ENCODE measurements at regions not wholly inside any gene's neighbourhood (a gene's known extent, or its start where the extent isn't known, plus 50 kb on each side); places are given as distances from the start of the nearest gene placed in this dataset.
"Not testable (repeated sequence)": the region's sequence is repeated elsewhere in the genome, so short reads cannot be mapped to it uniquely, and the experiment has no call there.

DNA sequence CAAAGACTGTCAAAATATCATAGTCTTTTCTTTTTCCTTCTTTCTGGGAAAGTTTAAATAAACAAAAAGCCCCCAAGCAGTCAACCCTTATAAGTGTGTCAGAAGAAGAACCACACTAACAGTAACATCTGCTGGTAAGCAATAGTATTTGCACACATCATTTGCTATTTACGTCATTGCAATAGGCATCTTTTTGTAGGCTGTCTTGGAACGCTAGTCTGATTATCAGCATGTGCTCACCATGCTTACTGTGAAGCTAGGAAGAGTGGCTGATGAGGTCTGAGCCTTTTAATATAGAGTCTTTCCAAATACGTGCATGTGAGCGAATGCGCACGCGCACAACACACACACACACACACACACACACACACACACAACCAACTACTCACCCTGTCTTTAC is 599.0 kb upstream of the TPK1 start:
- DNase-seq, result no peak

DNA sequence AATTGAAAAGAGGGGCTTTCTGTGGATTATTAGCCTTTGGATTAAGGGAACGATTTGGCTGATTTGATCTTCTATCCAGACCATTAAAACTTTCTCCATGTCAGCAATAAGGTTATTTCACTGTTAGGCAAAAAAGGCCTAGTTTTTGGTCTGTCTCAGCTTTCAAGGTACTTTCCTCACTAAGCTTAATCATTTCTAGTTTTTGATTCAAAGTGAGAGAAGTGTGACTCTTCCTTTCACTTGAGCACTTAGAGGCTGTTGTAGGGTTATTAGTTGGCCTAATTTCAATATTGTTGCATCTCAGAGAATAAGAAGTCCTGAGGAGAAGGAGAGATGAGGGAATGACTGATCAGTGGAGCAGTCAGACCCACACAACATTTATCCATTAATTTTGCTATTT is 596.0 kb upstream of the TPK1 start:
- DNase-seq, result peak; percentile 32

- not testable (repeated sequence) for DNase-seq
Measured at GRCh38 chr7:145418481-145418880, 582.6 kb upstream of the TPK1 start.

DNA sequence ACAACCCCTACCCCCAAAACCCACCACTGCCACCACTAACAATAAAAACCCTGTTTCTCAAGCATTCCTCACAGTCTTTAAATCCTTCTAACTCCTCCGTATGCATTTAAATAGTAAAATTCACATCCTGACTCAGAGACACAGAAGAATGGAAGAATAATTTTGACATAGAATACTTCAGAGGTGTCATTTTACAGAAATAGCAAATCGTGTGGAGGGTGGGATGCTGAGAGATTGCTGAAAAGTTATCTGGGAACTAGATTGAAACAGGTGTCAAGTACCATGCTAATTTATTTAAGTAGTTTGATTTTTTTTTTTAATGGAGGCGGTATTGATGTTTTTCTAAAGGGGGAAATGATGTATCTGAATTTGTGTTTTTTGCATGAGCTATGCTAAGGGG is 575.2 kb upstream of the TPK1 start:
- no peak for DNase-seq

GRCh38 chr7:145398758-145399157 is 562.9 kb upstream of the TPK1 start:
- DNase-seq, result no peak

GRCh38 chr7:145394126-145394525 is 558.3 kb upstream of the TPK1 start:
- DNase-seq, result no peak

GRCh38 chr7:145382762-145383161 is 546.9 kb upstream of the TPK1 start:
- DNase-seq, result no peak

DNA sequence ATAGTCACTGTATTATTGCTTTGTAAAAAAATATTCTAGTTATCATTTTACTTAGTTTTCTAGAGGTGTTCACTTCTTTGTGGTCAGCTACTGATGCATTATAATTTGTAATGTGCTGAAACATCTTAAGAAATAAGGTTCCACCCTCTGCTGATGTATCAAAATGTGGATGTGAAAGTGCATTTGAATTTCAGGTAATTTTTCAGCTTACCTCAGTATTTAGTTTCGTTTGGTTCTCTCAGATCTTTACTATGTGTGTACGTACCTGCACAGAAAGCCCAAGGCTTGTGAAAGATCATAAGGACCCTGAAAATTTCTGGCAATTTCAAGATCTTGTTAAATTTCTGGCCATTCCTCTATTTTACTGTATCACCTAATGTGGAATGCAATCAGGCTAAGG is 542.3 kb upstream of the TPK1 start:
- no peak for DNase-seq

DNA sequence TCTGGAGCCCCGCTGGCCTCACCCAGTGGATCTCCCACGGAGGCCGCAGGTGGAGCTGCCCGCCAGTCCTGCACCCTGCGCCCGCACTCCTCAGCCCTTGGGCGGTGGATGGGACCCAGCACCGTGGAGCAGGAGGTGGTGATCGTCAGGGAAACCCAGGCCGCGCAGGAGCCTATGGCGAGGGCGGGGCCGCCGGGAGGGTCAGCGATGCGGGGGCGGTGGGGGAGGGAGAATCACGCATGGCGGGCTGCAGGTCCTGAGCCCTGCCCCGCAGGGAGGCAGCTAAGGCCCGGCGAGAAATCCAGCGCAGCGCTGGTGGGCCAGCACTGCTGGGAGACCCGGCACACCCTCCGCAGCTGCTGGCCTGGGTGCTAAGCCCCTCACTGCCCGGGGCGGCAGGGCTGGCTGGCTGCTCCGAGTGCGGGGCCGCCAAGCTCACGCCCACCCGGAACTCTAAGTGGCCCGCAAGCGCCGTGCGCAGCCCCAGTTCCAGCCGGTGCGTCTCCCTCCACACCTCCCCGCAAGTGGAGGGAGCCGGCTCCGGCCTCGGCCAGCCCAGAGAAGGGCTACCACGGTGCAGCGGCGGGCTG is 524.8 kb upstream of the TPK1 start:
- DNase-seq, result no peak

DNA sequence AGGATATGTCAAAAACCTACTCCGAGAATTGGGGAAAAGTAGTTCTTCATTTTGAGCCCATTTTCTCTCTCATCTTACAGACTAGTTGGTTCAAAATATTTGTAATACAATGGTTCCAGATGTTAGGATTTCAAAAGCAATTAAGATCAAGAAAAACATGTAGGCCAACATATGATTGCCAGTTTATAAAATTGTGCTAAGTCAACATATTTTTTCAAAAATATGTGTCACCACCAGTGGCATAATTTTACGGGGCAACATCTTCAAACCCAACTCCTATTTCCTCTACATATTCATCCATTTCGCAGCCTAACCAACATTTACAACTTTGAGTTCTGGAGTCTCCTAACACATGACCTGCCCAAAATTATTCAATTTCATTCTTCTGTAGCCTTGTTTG is 514.5 kb upstream of the TPK1 start:
- DNase-seq, result no peak

- not testable (repeated sequence) for DNase-seq
Measured at GRCh38 chr7:145349452-145349851, 513.6 kb upstream of the TPK1 start.

GRCh38 chr7:145347271-145347670 is 511.4 kb upstream of the TPK1 start:
- DNase-seq, result no peak

GRCh38 chr7:145339319-145339718 is 503.5 kb upstream of the TPK1 start:
- DNase-seq, result no peak

GRCh38 chr7:145331522-145331921 is 495.7 kb upstream of the TPK1 start:
- DNase-seq, result no peak

DNA sequence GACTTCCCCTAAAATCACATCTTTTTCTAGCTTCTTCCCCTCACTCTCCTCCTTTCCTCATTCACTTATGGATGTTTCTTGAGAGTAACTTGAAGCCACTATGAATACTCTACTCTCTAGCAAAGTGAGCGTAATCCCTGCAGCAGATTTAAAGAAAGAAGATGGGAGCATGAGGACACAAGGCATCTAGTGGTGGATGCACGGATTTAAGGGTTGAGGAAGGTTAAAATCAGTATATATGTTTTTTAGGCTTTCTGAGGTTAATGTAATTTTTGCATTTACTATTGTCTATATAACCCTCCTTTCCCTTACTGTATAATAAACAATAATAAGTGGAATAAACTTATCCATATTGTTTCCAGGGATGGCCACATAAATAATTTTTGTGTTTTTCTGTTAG is 495.2 kb upstream of the TPK1 start:
- DNase-seq, result no peak

DNA sequence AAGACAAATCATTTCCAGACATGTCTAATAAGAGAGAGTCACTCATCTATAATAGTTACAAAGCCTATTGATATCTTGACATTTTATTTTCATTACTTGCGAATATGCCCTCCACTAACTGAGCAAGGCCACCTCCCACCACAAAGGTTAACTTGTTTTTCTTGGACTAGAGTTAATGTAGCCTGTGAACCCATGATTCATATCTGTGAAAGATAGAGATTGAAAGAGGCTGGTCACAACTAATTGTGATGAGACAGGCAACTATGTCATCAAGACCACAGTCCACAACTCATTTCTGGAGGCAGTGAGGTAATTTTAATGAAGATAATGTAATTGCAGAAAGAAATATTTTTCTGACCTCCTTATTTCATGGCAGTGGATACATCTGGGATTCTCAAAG is 491.8 kb upstream of the TPK1 start:
- DNase-seq, result no peak

- no peak for DNase-seq
Measured at GRCh38 chr7:145324081-145324480, 488.2 kb upstream of the TPK1 start.

GRCh38 chr7:145313551-145313950 is 477.7 kb upstream of the TPK1 start:
- no peak for DNase-seq

DNA sequence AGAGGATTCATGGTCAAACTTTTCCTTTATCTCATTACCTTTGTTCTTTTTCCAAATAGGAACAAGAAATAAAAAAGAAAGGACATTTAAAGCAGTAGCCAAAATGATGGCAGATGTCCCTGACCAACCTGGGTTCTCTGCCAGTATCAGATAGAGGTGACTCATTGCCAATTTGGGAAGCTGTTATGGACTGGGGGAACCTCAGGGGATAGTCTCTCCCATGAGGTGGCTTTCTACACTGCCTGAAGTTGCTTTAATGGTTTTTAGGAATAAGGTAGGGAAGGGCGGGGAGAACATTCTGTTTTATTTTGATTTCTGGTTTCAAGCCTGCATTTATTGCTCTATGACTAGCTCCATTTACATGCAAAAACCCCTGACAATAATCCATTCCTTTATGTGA is 457.9 kb upstream of the TPK1 start:
- DNase-seq, result no peak

DNA sequence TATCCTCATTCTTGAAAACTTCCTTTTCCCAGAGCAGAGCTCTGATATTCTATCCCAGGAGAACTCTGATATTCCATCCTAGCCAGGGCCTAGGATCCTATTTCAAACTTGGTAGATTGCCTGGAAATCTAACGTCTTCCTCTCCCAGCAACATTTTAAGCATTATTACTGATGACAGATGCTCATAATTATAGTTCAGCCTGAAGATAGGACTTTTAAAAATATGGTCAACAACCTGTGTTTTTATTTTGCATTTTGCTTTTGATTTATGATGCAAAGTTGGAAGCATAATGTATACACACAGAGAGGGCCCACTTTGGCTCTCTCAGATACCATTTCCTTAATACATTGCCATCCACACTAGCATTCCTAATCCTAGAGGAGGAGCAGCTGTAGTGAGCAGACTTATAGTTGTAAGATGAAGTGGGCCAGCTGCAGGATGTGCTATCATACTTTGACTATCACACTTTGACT is 457.4 kb upstream of the TPK1 start:
- DNase-seq, result no peak

DNA sequence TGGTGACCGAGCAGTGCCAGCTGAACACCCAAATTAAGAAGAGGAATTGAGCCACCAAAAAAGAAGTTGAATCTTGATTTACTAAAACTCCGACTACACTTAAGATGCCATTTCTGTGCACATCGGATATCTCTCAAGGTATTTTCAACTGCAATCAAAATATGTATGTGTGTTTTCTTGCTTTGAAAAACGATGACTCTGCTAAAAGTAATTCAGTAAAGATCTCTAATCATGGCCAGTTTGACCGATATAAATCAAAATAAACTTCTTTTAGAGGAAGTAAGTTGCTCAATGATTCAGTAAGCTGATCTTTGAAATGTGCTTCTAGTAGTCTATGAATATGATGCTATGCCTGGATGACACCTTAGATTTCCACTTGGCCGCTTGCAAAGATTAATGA is 453.5 kb upstream of the TPK1 start:
- DNase-seq, result no peak

GRCh38 chr7:145276118-145276517 is 440.3 kb upstream of the TPK1 start:
- DNase-seq, result no peak

- no peak for DNase-seq
Measured at GRCh38 chr7:145269418-145270161, 433.7 kb upstream of the TPK1 start.

DNA sequence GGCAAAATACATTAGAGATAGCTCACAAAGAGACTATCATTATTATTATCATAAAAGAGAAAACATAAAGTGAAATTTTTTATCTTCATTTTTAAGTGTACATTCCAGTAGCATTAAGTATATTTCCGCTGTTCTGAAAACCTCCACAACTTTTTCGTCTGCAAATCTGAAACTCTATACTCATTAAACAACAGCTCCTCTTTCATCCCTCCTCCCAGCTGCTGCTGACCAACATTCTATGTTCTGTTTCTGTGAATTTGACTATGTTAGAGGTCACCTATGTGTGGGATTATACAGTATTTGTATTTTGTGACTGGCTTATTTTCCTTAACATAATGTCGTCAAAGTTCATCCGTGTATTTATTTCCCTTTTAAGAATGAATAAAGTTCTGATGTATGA is 429.3 kb upstream of the TPK1 start:
- no peak for DNase-seq

GRCh38 chr7:145263886-145264285 is 428.0 kb upstream of the TPK1 start:
- no peak for DNase-seq
